ENCODE measurements at regions not wholly inside any gene's neighbourhood (a gene's known extent, or its start where the extent isn't known, plus 50 kb on each side); places are given as distances from the start of the nearest gene placed in this dataset.

GRCh38 chr7:130823060-130823459 is 89.1 kb upstream of the KLF14 start:
- Histone ChIP-seq H3K27me3 (ENCODE audit: control insufficient read depth, insufficient read depth, low read length) (no peaks in the 10 kb centered on the region), H3K4me3 (ENCODE audit: low read depth, low read length) (no peak overlapping the region), H3K36me3 (ENCODE audit: control insufficient read depth, insufficient read depth, low read length) (no peaks in the 10 kb centered on the region)
- TF ChIP-seq CTCF (IDR thresholded peaks at IDR 0.05; ENCODE audit: insufficient read depth, low read length, severe bottlenecking) = no peak
- DNase-seq (ENCODE audit: low read depth) (no peak), FAIRE-seq (no peak)

- no peak for DNase-seq (ENCODE audit: low read depth)
- FAIRE-seq = no peak
- no peaks in the 10 kb centered on the region for H3K27me3 ChIP-seq (ENCODE audit: control insufficient read depth, insufficient read depth, low read length)
- TF ChIP-seq CTCF (IDR thresholded peaks at IDR 0.05; ENCODE audit: insufficient read depth, low read length, severe bottlenecking) = no peak
- no peaks in the 10 kb centered on the region for H3K36me3 ChIP-seq (ENCODE audit: control insufficient read depth, insufficient read depth, low read length)
- no peak overlapping the region for H3K4me3 ChIP-seq (ENCODE audit: low read depth, low read length)
These were observed 91.8 kb upstream of the KLF14 start for GRCh38 chr7:130825819-130826218.

- DNase-seq (ENCODE audit: low read depth) (no peak), FAIRE-seq (no peak)
- Histone ChIP-seq H3K36me3 (ENCODE audit: control insufficient read depth, insufficient read depth, low read length) (no peaks in the 10 kb centered on the region), H3K27me3 (ENCODE audit: control insufficient read depth, insufficient read depth, low read length) (no peaks in the 10 kb centered on the region), H3K4me3 (ENCODE audit: low read depth, low read length) (no peak overlapping the region)
- TF ChIP-seq CTCF (IDR thresholded peaks at IDR 0.05; ENCODE audit: insufficient read depth, low read length, severe bottlenecking) = no peak
These were observed 95.4 kb upstream of the KLF14 start for GRCh38 chr7:130829415-130829814.

GRCh38 chr7:130831322-130831721 is 97.3 kb upstream of the KLF14 start:
- FAIRE-seq (no peak), DNase-seq (ENCODE audit: low read depth) (no peak)
- Histone ChIP-seq H3K27me3 (ENCODE audit: control insufficient read depth, insufficient read depth, low read length) (no peaks in the 10 kb centered on the region), H3K36me3 (ENCODE audit: control insufficient read depth, insufficient read depth, low read length) (no peaks in the 10 kb centered on the region), H3K4me3 (ENCODE audit: low read depth, low read length) (no peak overlapping the region)
- TF ChIP-seq CTCF (IDR thresholded peaks at IDR 0.05; ENCODE audit: insufficient read depth, low read length, severe bottlenecking) = no peak

GRCh38 chr7:130831817-130832481 is 97.9 kb upstream of the KLF14 start:
- FAIRE-seq = no peak
- peak; percentile 42 for TF ChIP-seq CTCF (IDR thresholded peaks at IDR 0.05; ENCODE audit: insufficient read depth, low read length, severe bottlenecking)
- no peak overlapping the region for H3K4me3 ChIP-seq (ENCODE audit: low read depth, low read length)
- no peaks in the 10 kb centered on the region for H3K36me3 ChIP-seq (ENCODE audit: control insufficient read depth, insufficient read depth, low read length)
- DNase-seq (ENCODE audit: low read depth) = peak; percentile 32
- H3K27me3 ChIP-seq (ENCODE audit: control insufficient read depth, insufficient read depth, low read length) = no peaks in the 10 kb centered on the region

GRCh38 chr7:130838738-130839137 is 104.7 kb upstream of the KLF14 start:
- no peak for FAIRE-seq
- TF ChIP-seq CTCF (IDR thresholded peaks at IDR 0.05; ENCODE audit: insufficient read depth, low read length, severe bottlenecking) = no peak
- DNase-seq (ENCODE audit: low read depth) = peak; percentile 95
- no peaks in the 10 kb centered on the region for H3K36me3 ChIP-seq (ENCODE audit: control insufficient read depth, insufficient read depth, low read length)
- H3K4me3 ChIP-seq (ENCODE audit: low read depth, low read length) = no peak overlapping the region
- H3K27me3 ChIP-seq (ENCODE audit: control insufficient read depth, insufficient read depth, low read length) = no peaks in the 10 kb centered on the region

Data from bronchial epithelial cell (primary cell).